Transverse colon (tissue), 4 donors: ENCODE measurements at regions not wholly inside any gene's neighbourhood (a gene's known extent, or its start where the extent isn't known, plus 50 kb on each side); places are given as distances from the start of the nearest gene placed in this dataset.
"Not testable (repeated sequence)": the region's sequence is repeated elsewhere in the genome, so short reads cannot be mapped to it uniquely, and the experiment has no call there.

Experiments
- DNase-seq: peaks from one replicate; pipeline ENCODE4 v3.0.0-alpha.2; 2019
- H3K27ac ChIP-seq, 4 donors: fragments of 200-600 bp; sonication (generic); 2 replicates each; pipeline ENCODE4 v1.5.1; 2016 to 2018; ENCODE audit warnings: inconsistent platforms in 4 of 4
- H3K27me3 ChIP-seq: fragments of 200-600 bp; sonication (generic); 2 replicates; pipeline ENCODE4 v1.5.1; 2017; ENCODE audit warnings: inconsistent platforms
- H3K36me3 ChIP-seq, 4 donors: fragments of 200-600 bp; sonication (generic); 2 replicates each; pipeline ENCODE4 v1.5.1; 2017 to 2019; ENCODE audit warnings: inconsistent platforms in 4 of 4
- H3K4me1 ChIP-seq, 4 donors: fragments of 200-600 bp; sonication (generic); 2 replicates each; pipeline ENCODE4 v1.5.1; 2017 to 2020; ENCODE audit warnings: inconsistent platforms in 4 of 4
- H3K4me3 ChIP-seq, 4 donors: fragments of 200-600 bp; sonication (generic); 1 replicate in 1 of 4; 2 replicates in 3 of 4; pipeline versions ENCODE4 v1.5.1 to v1.6.1; 2017 to 2019; ENCODE audit warnings: inconsistent platforms in 4 of 4
- H3K9me3 ChIP-seq, 2 donors: fragments of 200-600 bp; sonication (generic); 2 replicates each; pipeline ENCODE4 v1.5.1; 2017 to 2019; ENCODE audit warnings: inconsistent platforms in 2 of 2
- WGBS, 2 donors: methylation state at CpG; one replicate each; pipeline ENCODE4 v1.1.5; 2018; ENCODE audit warnings: low coverage in 1 of 2; 5-methylcytosine and 5-hydroxymethylcytosine counted together
- in situ Hi-C, 4 donors: fragments of 200-750 bp; cut with MboI; loops; one replicate each; pipeline versions ENCODE4 v1.15.0 to v1.15.1; 2017; ENCODE audit warnings: low sequenced_read_pairs in 3 of 4, low pct_ligation_motif_present in 1 of 4, low pct_unique_long_range_greater_than_20kb in 1 of 4
- intact Hi-C: fragments of 100-400 bp; cut with DNase I; formaldehyde crosslinking; loops from one replicate; pipeline ENCODE4 v1.15.1; 2023; ENCODE audit warnings: low total_unique reads
- small RNA-seq, 4 donors: library from RNA; depleted of rRNA; stranded (forward); fragments of <200 nt; gene quantifications; one replicate each; pipeline ENCODE3, GENCODE V24; 2016

DNA sequence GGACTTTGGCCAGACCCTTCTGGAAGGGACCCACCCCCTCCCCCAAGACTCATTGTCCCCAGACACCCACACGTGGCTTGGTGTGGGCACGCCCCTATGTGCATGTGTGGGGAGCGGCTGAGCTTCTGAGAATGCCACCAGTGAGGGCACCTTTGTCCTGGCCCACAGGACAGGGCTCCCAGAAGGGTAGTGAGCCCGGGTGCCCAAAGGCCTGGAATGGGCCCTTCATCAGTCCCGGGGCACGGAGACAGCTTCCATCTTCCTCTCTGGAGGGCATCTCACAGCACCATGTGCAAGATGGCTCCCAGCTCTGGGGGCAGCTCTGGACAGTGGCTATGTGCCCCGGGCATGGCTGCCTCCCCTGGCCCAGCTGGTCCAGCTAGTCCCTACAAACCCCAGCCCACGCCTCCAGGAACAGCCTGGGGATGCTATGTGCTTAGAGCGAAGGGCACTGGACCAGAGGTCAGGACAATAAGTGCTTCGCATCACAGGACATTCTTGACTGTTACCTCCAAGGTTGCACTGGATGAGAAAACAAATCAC lies 70.1 kb upstream of the PTPN20 start:
- DNase-seq, H3K4me1 ChIP-seq, H3K36me3 ChIP-seq, intact Hi-C loops, H3K9me3 ChIP-seq, H3K27ac ChIP-seq, H3K4me3 ChIP-seq, in situ Hi-C loops, H3K27me3 ChIP-seq: not testable (repeated sequence)
- no CpG with 5 or more reads among the region's 10 CpGs for WGBS, 2 donors

DNA sequence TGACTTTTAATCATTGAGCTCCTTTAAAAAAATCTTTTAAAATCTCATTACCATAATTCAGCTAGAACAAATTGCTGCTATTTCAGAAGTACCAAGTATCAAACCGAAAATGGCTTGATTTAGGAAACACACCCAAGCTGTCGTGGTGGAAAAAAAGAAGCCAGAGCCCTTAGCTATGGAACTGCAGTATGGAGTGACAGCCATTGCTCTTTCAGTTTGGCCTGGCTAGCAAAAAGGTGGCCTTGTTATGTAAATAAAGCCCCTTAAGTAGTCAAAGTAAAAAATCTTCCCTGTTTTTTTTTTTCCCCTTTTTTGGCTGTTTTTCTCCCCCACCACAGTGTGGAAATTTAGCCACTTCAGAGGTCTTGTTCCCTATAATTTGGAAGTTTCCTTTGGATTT lies 66.0 kb upstream of the PTPN20 start:
- H3K4me3 ChIP-seq, H3K27me3 ChIP-seq, H3K9me3 ChIP-seq, intact Hi-C loops, H3K36me3 ChIP-seq, H3K4me1 ChIP-seq, DNase-seq, H3K27ac ChIP-seq, in situ Hi-C loops: not testable (repeated sequence)
- WGBS, 2 donors = 63 to 80% methylated on average over 1 to 2 of the region's 2 CpGs

DNA sequence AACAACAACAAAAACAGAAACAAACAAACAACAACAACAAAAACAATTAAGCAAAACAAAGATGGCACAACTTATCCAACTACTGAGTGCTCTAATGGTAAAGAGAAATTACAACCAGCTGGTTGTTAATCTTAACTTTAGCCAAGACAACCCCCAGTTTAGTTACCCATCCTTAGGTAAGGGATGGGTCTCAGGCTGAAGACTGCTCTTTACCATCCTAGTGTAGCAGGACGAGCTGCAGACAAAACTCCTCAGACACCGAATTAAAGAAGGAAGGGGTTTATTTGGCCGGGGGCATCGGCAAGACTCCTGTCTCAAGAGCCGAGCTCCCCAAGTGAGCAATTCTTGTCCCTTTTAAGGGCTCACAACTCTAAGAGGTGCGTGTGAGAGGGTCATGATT lies 65.6 kb upstream of the PTPN20 start:
- in situ Hi-C loops, intact Hi-C loops: not testable (repeated sequence)

DNA sequence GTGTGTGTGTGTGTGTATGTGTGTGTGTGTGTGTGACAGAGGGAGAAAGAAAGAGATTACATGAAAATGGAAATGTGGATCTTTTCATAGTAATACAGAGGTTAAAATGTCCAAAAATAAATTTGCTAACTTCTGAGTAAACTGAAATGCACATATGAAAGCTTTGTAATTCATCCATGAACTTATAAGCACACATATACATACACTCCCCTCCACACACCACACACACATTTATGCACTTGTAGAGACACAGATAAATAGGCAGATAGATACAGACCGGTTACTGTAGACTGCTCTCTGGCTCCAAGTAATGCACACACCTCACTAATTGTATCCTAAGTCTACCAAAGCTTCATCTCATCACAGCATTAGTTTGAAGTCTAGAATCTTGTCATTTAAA lies 50.5 kb upstream of the PTPN20 start:
- H3K4me3 ChIP-seq, intact Hi-C loops, DNase-seq, H3K36me3 ChIP-seq, H3K9me3 ChIP-seq, H3K27me3 ChIP-seq, in situ Hi-C loops, H3K4me1 ChIP-seq, H3K27ac ChIP-seq: not testable (repeated sequence)
- WGBS, 2 donors = 85% methylated on average over 1 of the region's 1 CpG; no CpG with 5 or more reads in 1 of the 2 donors

More for the DNA sequence above, 65.6 kb upstream of the PTPN20 start:
- not testable (repeated sequence) for H3K36me3 ChIP-seq, H3K27ac ChIP-seq, H3K9me3 ChIP-seq, H3K4me1 ChIP-seq, DNase-seq, H3K4me3 ChIP-seq, H3K27me3 ChIP-seq
- WGBS, 2 donors = 89% methylated on average over 1 of the region's 6 CpGs; no CpG with 5 or more reads in 1 of the 2 donors

Small RNA genes in the stretch of these regions (small RNA-seq; reads per million reads assigned to genes)
- 0 reads per million in 4 donors for gene RNA5SP311
